ENCODE measurements at regions not wholly inside any gene's neighbourhood (a gene's known extent, or its start where the extent isn't known, plus 50 kb on each side); places are given as distances from the start of the nearest gene placed in this dataset.

DNA sequence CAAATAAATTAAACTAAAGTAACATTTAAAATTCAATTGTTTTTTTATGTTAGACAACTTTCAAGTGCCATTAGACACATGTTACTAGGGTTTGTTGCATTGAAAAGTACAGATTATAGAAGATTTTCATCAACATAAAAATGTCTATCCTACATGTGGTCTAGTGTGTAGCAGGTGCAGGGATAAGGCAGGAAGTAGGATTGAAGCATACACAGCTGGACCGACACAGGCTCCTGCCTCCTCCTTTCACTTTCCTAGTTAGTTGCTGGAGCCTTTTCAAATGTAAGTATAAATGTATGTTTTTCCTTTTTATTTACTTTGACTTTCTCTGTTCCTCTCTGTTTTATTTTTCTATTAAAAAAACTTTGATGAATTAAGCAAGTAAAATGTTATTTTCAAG, 246.9 kb upstream of the LUZP2 start:
- Histone ChIP-seq H3K36me3 (replicated peaks in 1 of 2) (no peaks in the 10 kb centered on the region), H3K9me3 (replicated peaks in 1 of 3) (no peaks in the 10 kb centered on the region), H3K4me3 (no peak overlapping the region), H3K27me3 (no peaks in the 10 kb centered on the region), H3K4me1 (replicated peaks in 1 of 2) (no peaks in the 10 kb centered on the region), H3K27ac (no peak overlapping the region)
- WGBS, 4 donors: 86 to 92% (median 89%) methylated on average over 1 of the region's 1 CpG
- TF ChIP-seq, protein P1, sequence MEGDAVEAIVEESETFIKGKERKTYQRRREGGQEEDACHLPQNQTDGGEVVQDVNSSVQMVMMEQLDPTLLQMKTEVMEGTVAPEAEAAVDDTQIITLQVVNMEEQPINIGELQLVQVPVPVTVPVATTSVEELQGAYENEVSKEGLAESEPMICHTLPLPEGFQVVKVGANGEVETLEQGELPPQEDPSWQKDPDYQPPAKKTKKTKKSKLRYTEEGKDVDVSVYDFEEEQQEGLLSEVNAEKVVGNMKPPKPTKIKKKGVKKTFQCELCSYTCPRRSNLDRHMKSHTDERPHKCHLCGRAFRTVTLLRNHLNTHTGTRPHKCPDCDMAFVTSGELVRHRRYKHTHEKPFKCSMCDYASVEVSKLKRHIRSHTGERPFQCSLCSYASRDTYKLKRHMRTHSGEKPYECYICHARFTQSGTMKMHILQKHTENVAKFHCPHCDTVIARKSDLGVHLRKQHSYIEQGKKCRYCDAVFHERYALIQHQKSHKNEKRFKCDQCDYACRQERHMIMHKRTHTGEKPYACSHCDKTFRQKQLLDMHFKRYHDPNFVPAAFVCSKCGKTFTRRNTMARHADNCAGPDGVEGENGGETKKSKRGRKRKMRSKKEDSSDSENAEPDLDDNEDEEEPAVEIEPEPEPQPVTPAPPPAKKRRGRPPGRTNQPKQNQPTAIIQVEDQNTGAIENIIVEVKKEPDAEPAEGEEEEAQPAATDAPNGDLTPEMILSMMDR (IDR thresholded peaks at IDR 0.05): no peak
- TF ChIP-seq POLR2A (IDR thresholded peaks at IDR 0.05): no peak
- intact Hi-C loops (cut with DNase I): no loop called here
- DNase-seq: no peak

GRCh38 chr11:24253237-24253760, 243.6 kb upstream of the LUZP2 start:
- no peak for DNase-seq
- TF ChIP-seq, protein P1 (IDR thresholded peaks at IDR 0.05): no peak
- no peak for TF ChIP-seq POLR2A (IDR thresholded peaks at IDR 0.05)
- intact Hi-C loops (cut with DNase I): no loop called here
- Histone ChIP-seq H3K4me1 (replicated peaks in 1 of 2) (no peaks in the 10 kb centered on the region), H3K36me3 (replicated peaks in 1 of 2) (no peaks in the 10 kb centered on the region), H3K27ac (no peak overlapping the region), H3K27me3 (no peaks in the 10 kb centered on the region), H3K9me3 (replicated peaks in 1 of 3) (no peaks in the 10 kb centered on the region), H3K4me3 (no peak overlapping the region)
- WGBS, 4 donors: 46 to 68% (median 59%) methylated on average over 1 of the region's 1 CpG

GRCh38 chr11:24264868-24265267, 232.0 kb upstream of the LUZP2 start:
- Histone ChIP-seq H3K36me3 (replicated peaks in 1 of 2) (no peaks in the 10 kb centered on the region), H3K27ac (no peak overlapping the region), H3K4me3 (no peak overlapping the region), H3K27me3 (no peaks in the 10 kb centered on the region), H3K9me3 (replicated peaks in 1 of 3) (peaks cover 0 to 3% (median 0%) of the 10 kb centered on the region in 3 donors), H3K4me1 (replicated peaks in 1 of 2) (no peaks in the 10 kb centered on the region)
- WGBS, 4 donors: 81 to 94% (median 87%) methylated on average over 2 of the region's 2 CpGs
- intact Hi-C loops (cut with DNase I): no loop called here
- DNase-seq: no peak
- TF ChIP-seq POLR2A (IDR thresholded peaks at IDR 0.05): no peak
- TF ChIP-seq, protein P1 (IDR thresholded peaks at IDR 0.05): no peak

DNA sequence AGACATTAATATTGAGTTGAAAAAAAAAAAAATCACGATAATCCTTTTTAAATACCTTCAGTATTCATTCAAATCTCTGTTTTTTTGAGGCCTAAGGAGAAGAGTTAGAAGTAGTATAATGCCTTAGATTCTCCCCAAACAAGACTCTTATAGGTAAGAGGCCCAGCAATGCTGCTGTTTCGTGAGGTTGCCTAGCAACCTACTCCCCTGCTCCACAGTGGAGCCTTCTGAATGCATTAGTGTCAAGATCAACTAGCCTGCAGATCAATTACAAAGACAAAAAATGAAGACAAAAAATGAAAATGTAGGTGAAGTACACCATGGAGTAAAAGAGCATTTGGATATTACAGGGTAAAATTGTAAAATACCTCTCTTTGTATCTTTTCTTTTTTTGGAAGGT, 229.8 kb upstream of the LUZP2 start:
- intact Hi-C loops (cut with DNase I): no loop called here
- H3K27ac ChIP-seq: no peak overlapping the region
- no peaks in the 10 kb centered on the region for H3K36me3 ChIP-seq (replicated peaks in 1 of 2)
- H3K4me1 ChIP-seq (replicated peaks in 1 of 2): no peaks in the 10 kb centered on the region
- H3K9me3 ChIP-seq (replicated peaks in 1 of 3): peaks cover 0 to 3% (median 0%) of the 10 kb centered on the region in 3 donors
- H3K27me3 ChIP-seq: no peaks in the 10 kb centered on the region
- TF ChIP-seq POLR2A (IDR thresholded peaks at IDR 0.05): no peak
- TF ChIP-seq, protein P1 (IDR thresholded peaks at IDR 0.05): no peak
- no peak overlapping the region for H3K4me3 ChIP-seq
- no peak for DNase-seq
- WGBS, 4 donors: 77 to 84% (median 80%) methylated on average over 2 of the region's 2 CpGs
